HepG2 (cell line): ENCODE measurements at regions not wholly inside any gene's neighbourhood (a gene's known extent, or its start where the extent isn't known, plus 50 kb on each side); places are given as distances from the start of the nearest gene placed in this dataset.

Experiments used
- ATAC-seq: fragments of 200-7000 bp; cut with Tn5 transposase; 3 replicates; pipeline ENCODE4 v1.9.1; 2020; ENCODE audit warnings: mild to moderate bottlenecking, moderate library complexity
- BruUV-seq: library from RNA; stranded (reverse); fragments of 400-500 nt; replicated peaks from 2 replicates; lab custom pipeline; 2021; lab: Mats Ljungman, UMichigan
- CTCF ChIA-PET: fragments of 300-600 bp; formaldehyde crosslinking; extraction: SDS; loops from one replicate; lab custom pipeline; 2021; ENCODE audit warnings: low total read pairs, inconsistent platforms, low intra/inter-chr PET ratio; lab: Yijun Ruan, JAX
- POLR2A ChIA-PET: fragments of 350-600 bp; sonication (Branson Sonifier 250); formaldehyde crosslinking; loops from one replicate; lab custom pipeline; 2020; ENCODE audit warnings: antibody characterized with exemption, inconsistent platforms; lab: Yijun Ruan, JAX
- DNase-seq: peaks from one replicate; pipeline ENCODE4 v3.0.0-alpha.2; 2015; ENCODE audit warnings: low spot score
- FAIRE-seq: peaks from 3 replicates; lab custom pipeline; 2011; peaks lifted over from hg19 to GRCh38; lab: Jason Lieb, UNC
- H2AFZ ChIP-seq: one replicate; pipeline ENCODE4 v1.6.1; 2011; ENCODE audit warnings: low read length, inconsistent platforms
- H3K27ac ChIP-seq: fragments of 300-600 bp; 3 replicates; pipeline ENCODE4 v1.8.0; 2011; ENCODE audit warnings: mixed run types, mild to moderate bottlenecking, mixed read lengths, low read length, inconsistent platforms; ENCODE audit not compliant: insufficient read depth; ENCODE audit errors: extremely low read length
- H3K27me3 ChIP-seq, 2 experiments: fragments of 200-600 bp in 1 of 2; 2 replicates in 1 of 2; 3 replicates in 1 of 2; pipeline versions ENCODE4 v1.6.0 to v1.8.0; 2011; ENCODE audit warnings: low read length in 2 of 2, mild to moderate bottlenecking in 2 of 2, moderate library complexity in 2 of 2, inconsistent platforms in 1 of 2; ENCODE audit not compliant: insufficient read depth in 2 of 2, control insufficient read depth in 1 of 2
- H3K36me3 ChIP-seq, 2 experiments: fragments of 200-600 bp in 1 of 2; replicated peaks in 1 of 2; 2 replicates in 1 of 2; 3 replicates in 1 of 2; pipeline versions ENCODE4 v1.5.1 to v1.8.0; 2011; ENCODE audit warnings: low read length in 2 of 2, inconsistent platforms in 1 of 2; ENCODE audit not compliant: insufficient read depth in 2 of 2, control insufficient read depth in 1 of 2
- H3K4me1 ChIP-seq: 2 replicates; pipeline ENCODE4 v1.5.1; 2012; ENCODE audit warnings: low read length, inconsistent platforms; ENCODE audit not compliant: insufficient read depth
- H3K4me2 ChIP-seq: 2 replicates; pipeline ENCODE4 v1.6.0; 2011; ENCODE audit warnings: low read depth, low read length, inconsistent platforms
- H3K4me3 ChIP-seq, 3 experiments: fragments of 200-600 bp in 1 of 3; sonication (generic), shearing (Covaris generic) in 1 of 3; replicated peaks in 1 of 3; 2 replicates each; pipeline ENCODE4 v1.5.1; 2011 to 2016; ENCODE audit warnings: low read length in 3 of 3, inconsistent platforms in 2 of 3, low read depth in 2 of 3, mild to moderate bottlenecking in 2 of 3, control low read depth in 1 of 3, mixed read lengths in 1 of 3; ENCODE audit not compliant: insufficient read depth in 1 of 3
- H3K79me2 ChIP-seq: one replicate; pipeline ENCODE4 v1.6.1; 2011; ENCODE audit warnings: low read length, inconsistent platforms; ENCODE audit not compliant: insufficient read depth
- H3K9ac ChIP-seq: 2 replicates; pipeline ENCODE4 v1.6.0; 2011; ENCODE audit warnings: mild to moderate bottlenecking, low read depth, low read length, inconsistent platforms; ENCODE audit not compliant: insufficient read depth
- H3K9me3 ChIP-seq: 2 replicates; pipeline ENCODE4 v1.5.1; 2012; ENCODE audit warnings: mild to moderate bottlenecking, low read length
- H4K20me1 ChIP-seq: 2 replicates; pipeline ENCODE4 v1.6.0; 2011; ENCODE audit warnings: inconsistent platforms, mild to moderate bottlenecking, low read length, moderate library complexity; ENCODE audit not compliant: insufficient read depth
- CEBPZ ChIP-seq: IDR thresholded peaks from 2 replicates; pipeline ENCODE4 v1.6.1; 2012; ENCODE audit warnings: low read length, improper control_type of control experiment
- MEIS2 ChIP-seq: sonication (generic); formaldehyde crosslinking; IDR thresholded peaks from 2 replicates; pipeline ENCODE4 v1.9.0; 2021; ENCODE audit warnings: mild to moderate bottlenecking, missing genetic modification reagents
- MTF1 ChIP-seq: sonication (generic); formaldehyde crosslinking; IDR thresholded peaks from 2 replicates; pipeline ENCODE4 v1.5.0; 2020; ENCODE audit warnings: missing genetic modification reagents
- RBFOX2 ChIP-seq: fragments of 200-400 bp; formaldehyde crosslinking; IDR thresholded peaks from 2 replicates; pipeline ENCODE4 v1.6.1; 2017; ENCODE audit warnings: low read depth, mild to moderate bottlenecking, low read length
- RBM39 ChIP-seq: fragments of 200-400 bp; formaldehyde crosslinking; IDR thresholded peaks from one replicate; pipeline ENCODE4 v1.6.1; 2018; ENCODE audit warnings: antibody characterized with exemption, mild to moderate bottlenecking, low read depth, low read length; ENCODE audit not compliant: poor library complexity, severe bottlenecking
- ZNF468 ChIP-seq: sonication (generic); formaldehyde crosslinking; IDR thresholded peaks from 2 replicates; pipeline ENCODE4 v1.8.0; 2022; ENCODE audit warnings: mild to moderate bottlenecking, moderate library complexity, missing genetic modification reagents
- ZNF570 ChIP-seq: sonication (generic); formaldehyde crosslinking; IDR thresholded peaks from 2 replicates; pipeline ENCODE4 v1.4.0; 2020; ENCODE audit warnings: mild to moderate bottlenecking, missing genetic modification reagents, borderline replicate concordance
- ZNF598 ChIP-seq: sonication (generic); formaldehyde crosslinking; IDR thresholded peaks from 2 replicates; pipeline ENCODE4 v1.5.1; 2020; ENCODE audit warnings: mild to moderate bottlenecking, missing genetic modification reagents, borderline replicate concordance
- ZNF607 ChIP-seq: sonication (generic); formaldehyde crosslinking; IDR thresholded peaks from 2 replicates; pipeline ENCODE4 v1.5.1; 2020; ENCODE audit warnings: missing genetic modification reagents, mild to moderate bottlenecking, borderline replicate concordance
- ZNF691 ChIP-seq: sonication (generic); formaldehyde crosslinking; IDR thresholded peaks from 2 replicates; pipeline ENCODE4 v1.4.0; 2020; ENCODE audit warnings: missing genetic modification reagents, low read depth, mild to moderate bottlenecking, borderline replicate concordance
- ZNF776 ChIP-seq: sonication (generic); formaldehyde crosslinking; IDR thresholded peaks from 2 replicates; pipeline ENCODE4 v1.4.0; 2020; ENCODE audit warnings: mild to moderate bottlenecking, missing genetic modification reagents
- WGBS: methylation state at CpG from one replicate; pipeline ENCODE4 v1.1.6; 2017; ENCODE audit warnings: low lambda C conversion rate; 5-methylcytosine and 5-hydroxymethylcytosine counted together
- in situ Hi-C: cut with HindIII; loops from 2 replicates; pipeline ENCODE4 v1.10.0; 2017; ENCODE audit warnings: low pct_unique_long_range_greater_than_20kb; ENCODE audit not compliant: extremely low pct_ligation_motif_present
- intact Hi-C: fragments of 100-400 bp; cut with micrococcal nuclease; formaldehyde crosslinking; loops from one replicate; pipeline ENCODE4 v1.10.0; 2022; ENCODE audit not compliant: unreplicated experiment

- WGBS, result 60% methylated on average over 6 of the region's 6 CpGs
- ATAC-seq (no peak), FAIRE-seq (no peak), DNase-seq (no peak)
- BruUV-seq, result no TSS peak
- ChIA-PET POLR2A (no interaction called here), CTCF (no interaction called here)
- H3K4me3 ChIP-seq, result no peak overlapping the region
- H3K27ac ChIP-seq, result no peak overlapping the region
- intact Hi-C loops, result no loop called here
- no peak overlapping the region for H3K4me2 ChIP-seq
- no peak overlapping the region for H2AFZ ChIP-seq
- no peak overlapping the region for H3K9ac ChIP-seq
- H3K9me3 ChIP-seq, result no peaks in the 10 kb centered on the region
- no peaks in the 10 kb centered on the region for H4K20me1 ChIP-seq
- H3K4me1 ChIP-seq, result no peaks in the 10 kb centered on the region
- TF ChIP-seq RBM39 (no peak), MTF1 (CRISPR knock-in tag) (no peak), RBFOX2 (no peak), CEBPZ (no peak), MEIS2 (CRISPR knock-in tag) (no peak), ZNF468 (CRISPR knock-in tag) (no peak), ZNF691 (CRISPR knock-in tag) (no peak), ZNF598 (no peak), ZNF570 (CRISPR knock-in tag) (no peak), ZNF607 (no peak), ZNF776 (CRISPR knock-in tag) (no peak)
- no peaks in the 10 kb centered on the region for H3K79me2 ChIP-seq
- no peaks in the 10 kb centered on the region; a peak in 1 of 5 replicates for H3K27me3 ChIP-seq
- in situ Hi-C loops, result no loop called here
- no peaks in the 10 kb centered on the region for H3K36me3 ChIP-seq
Measured at GRCh38 chr3:152610622-152611021, 224.3 kb upstream of the P2RY1 start.
